Sigmoid colon (tissue), 4 donors: ENCODE measurements at regions not wholly inside any gene's neighbourhood (a gene's known extent, or its start where the extent isn't known, plus 50 kb on each side); places are given as distances from the start of the nearest gene placed in this dataset.

Experiments used
- POLR2A ChIP-seq, 2 donors: fragments of 450-650 bp; IDR thresholded peaks; one replicate each; pipeline ENCODE4 v1.6.1; 2016; ENCODE audit warnings: antibody characterized with exemption in 2 of 2, mild to moderate bottlenecking in 2 of 2, moderate library complexity in 2 of 2
- POLR2AphosphoS5 ChIP-seq, 4 donors: sonication (generic); formaldehyde crosslinking; IDR thresholded peaks; one replicate each; pipeline ENCODE4 v1.6.1; 2017; ENCODE audit warnings: antibody characterized with exemption in 4 of 4
- TF ChIP-seq, protein P1 (sequence below), 4 experiments: fragments of 450-650 bp in 3 of 4; fragments of 200-600 bp in 1 of 4; IDR thresholded peaks; one replicate each; pipeline ENCODE4 v1.5.1; 2016 to 2019; ENCODE audit warnings: antibody characterized with exemption in 4 of 4, mild to moderate bottlenecking in 3 of 4, moderate library complexity in 2 of 4

DNA sequence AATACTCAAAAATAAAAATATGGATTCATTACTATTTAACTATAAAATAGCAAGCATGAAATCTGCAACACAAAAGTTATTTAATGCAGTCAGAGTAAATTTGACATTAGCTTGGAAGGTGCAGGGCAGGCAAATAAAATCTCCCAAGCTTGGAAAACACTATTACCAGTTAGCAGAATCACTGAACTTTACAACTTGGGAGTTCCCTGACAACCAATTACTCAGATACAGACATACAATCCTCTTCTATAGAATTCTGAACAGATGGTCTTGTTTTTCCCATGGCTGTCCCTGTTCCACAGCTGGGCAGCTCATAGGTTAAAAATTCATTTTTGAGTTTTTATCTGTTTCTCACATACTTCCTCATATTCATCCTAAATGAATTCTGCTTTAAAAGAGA, 1002.6 kb downstream of the SORCS3 start:
- TF ChIP-seq, protein P1, sequence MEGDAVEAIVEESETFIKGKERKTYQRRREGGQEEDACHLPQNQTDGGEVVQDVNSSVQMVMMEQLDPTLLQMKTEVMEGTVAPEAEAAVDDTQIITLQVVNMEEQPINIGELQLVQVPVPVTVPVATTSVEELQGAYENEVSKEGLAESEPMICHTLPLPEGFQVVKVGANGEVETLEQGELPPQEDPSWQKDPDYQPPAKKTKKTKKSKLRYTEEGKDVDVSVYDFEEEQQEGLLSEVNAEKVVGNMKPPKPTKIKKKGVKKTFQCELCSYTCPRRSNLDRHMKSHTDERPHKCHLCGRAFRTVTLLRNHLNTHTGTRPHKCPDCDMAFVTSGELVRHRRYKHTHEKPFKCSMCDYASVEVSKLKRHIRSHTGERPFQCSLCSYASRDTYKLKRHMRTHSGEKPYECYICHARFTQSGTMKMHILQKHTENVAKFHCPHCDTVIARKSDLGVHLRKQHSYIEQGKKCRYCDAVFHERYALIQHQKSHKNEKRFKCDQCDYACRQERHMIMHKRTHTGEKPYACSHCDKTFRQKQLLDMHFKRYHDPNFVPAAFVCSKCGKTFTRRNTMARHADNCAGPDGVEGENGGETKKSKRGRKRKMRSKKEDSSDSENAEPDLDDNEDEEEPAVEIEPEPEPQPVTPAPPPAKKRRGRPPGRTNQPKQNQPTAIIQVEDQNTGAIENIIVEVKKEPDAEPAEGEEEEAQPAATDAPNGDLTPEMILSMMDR (IDR thresholded peaks at IDR 0.05): no peak
- TF ChIP-seq POLR2A (IDR thresholded peaks at IDR 0.05): no peak
- no peak for TF ChIP-seq POLR2AphosphoS5 (IDR thresholded peaks at IDR 0.05)
